ENCODE measurements at regions not wholly inside any gene's neighbourhood (a gene's known extent, or its start where the extent isn't known, plus 50 kb on each side); places are given as distances from the start of the nearest gene placed in this dataset.

DNA sequence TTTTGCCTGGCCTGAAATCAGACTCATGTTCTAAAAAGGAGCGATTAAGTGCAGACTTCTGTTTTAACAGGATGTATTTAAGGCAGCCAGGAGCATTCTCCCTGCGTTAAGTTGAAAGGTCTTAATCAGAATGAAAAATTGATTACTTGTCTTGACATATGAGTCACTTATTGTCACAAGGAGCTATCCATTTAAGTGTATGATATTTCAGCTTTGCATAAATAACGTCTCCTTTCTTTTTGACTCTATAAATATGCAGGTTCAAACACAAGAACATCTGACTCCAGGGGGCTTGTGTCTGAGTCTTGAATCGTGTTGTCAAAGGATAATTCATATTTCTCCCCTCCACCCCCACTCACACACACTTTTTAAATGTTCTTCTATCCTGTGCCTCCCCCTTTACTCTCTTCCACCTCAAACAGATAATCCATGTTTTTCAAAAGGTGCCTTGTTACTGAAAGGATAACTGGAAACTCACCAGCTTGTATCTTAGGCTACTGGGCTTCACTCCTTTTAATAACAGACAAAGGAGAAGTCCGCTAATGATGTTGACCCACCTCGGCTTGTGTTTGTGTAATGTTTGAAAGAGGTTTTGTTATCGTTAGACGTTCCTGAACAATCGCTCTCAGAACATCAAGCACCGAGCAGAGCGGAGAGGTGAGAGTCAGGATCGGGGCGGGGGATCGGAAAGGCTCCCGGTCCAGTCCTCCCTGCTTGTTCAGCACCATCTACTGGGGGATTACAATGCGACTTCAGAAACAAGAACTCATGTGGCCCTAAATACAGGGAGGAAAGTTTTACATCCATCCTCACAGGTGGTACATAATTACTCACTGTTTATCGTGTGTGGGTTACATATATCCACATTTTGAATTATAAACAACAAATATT lies 107.5 kb upstream of the RPL34 start:
- H3K36me3 ChIP-seq (replicated peaks in 1 of 2; ENCODE audit: control extremely low read depth in 1 of 2, control insufficient read depth in 1 of 2, extremely low read depth in 1 of 2, insufficient read depth in 2 of 2, low read length in 1 of 2) = no peaks in the 10 kb centered on the region
- H3K27ac ChIP-seq (ENCODE audit: low read length in 2 of 2) = no peak overlapping the region
- 62% methylated on average over 9 of the region's 17 CpGs for WGBS (ENCODE audit: insufficient coverage)
- no peak overlapping the region for H3K4me3 ChIP-seq (ENCODE audit: control extremely low read depth in 1 of 5, extremely low read depth in 1 of 5, insufficient read depth in 1 of 5, low read depth in 2 of 5, low read length in 4 of 5)
- no peaks in the 10 kb centered on the region for H4K20me1 ChIP-seq (ENCODE audit: control insufficient read depth, insufficient read depth, low read length, poor library complexity, severe bottlenecking)
- peaks cover 0 to 5% (median 0%) of the 10 kb centered on the region in 4 experiments for H3K27me3 ChIP-seq (replicated peaks in 1 of 4; ENCODE audit: control extremely low read depth in 1 of 4, control insufficient read depth in 3 of 4, insufficient read depth in 4 of 4, low read length in 3 of 4)
- POLR2A ChIA-PET = no interaction called here
- Mint-ChIP-seq H3K9me3 (ENCODE audit: insufficient read depth) (peaks cover 2% of the 10 kb centered on the region), H3K27me3 (peaks cover 22% of the 10 kb centered on the region), H3K27ac (no peak overlapping the region), H3K4me3 (no peak overlapping the region), H3K4me1 (no peaks in the 10 kb centered on the region)
- ATAC-seq (ENCODE audit: low read depth) (no peak), DNase-seq (no peak)
- no peaks in the 10 kb centered on the region for H3K4me1 ChIP-seq (ENCODE audit: control insufficient read depth in 2 of 2, insufficient read depth in 2 of 2, low read length in 2 of 2)
- CTCF ChIA-PET = no interaction called here
- intact Hi-C loops (cut with micrococcal nuclease) = no loop called here
- no peak overlapping the region for H3K4me2 ChIP-seq (replicated peaks; ENCODE audit: low read depth, low read length, poor library complexity, severe bottlenecking)
- H3K9ac ChIP-seq (ENCODE audit: low read length) = no peak overlapping the region
- no peaks in the 10 kb centered on the region for H3K9me3 ChIP-seq (ENCODE audit: control extremely low read depth in 1 of 3, control insufficient read depth in 2 of 3, insufficient read depth in 1 of 3, low read length in 2 of 3)
- H3K79me2 ChIP-seq (ENCODE audit: control insufficient read depth, insufficient read depth, low read length) = no peaks in the 10 kb centered on the region
- TF ChIP-seq, protein P1, sequence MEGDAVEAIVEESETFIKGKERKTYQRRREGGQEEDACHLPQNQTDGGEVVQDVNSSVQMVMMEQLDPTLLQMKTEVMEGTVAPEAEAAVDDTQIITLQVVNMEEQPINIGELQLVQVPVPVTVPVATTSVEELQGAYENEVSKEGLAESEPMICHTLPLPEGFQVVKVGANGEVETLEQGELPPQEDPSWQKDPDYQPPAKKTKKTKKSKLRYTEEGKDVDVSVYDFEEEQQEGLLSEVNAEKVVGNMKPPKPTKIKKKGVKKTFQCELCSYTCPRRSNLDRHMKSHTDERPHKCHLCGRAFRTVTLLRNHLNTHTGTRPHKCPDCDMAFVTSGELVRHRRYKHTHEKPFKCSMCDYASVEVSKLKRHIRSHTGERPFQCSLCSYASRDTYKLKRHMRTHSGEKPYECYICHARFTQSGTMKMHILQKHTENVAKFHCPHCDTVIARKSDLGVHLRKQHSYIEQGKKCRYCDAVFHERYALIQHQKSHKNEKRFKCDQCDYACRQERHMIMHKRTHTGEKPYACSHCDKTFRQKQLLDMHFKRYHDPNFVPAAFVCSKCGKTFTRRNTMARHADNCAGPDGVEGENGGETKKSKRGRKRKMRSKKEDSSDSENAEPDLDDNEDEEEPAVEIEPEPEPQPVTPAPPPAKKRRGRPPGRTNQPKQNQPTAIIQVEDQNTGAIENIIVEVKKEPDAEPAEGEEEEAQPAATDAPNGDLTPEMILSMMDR (IDR thresholded peaks at IDR 0.05) = no peak
- no peak for TF ChIP-seq EZH2 (IDR thresholded peaks at IDR 0.05; ENCODE audit: borderline replicate concordance, insufficient read depth, low read depth, low read length, poor library complexity, severe bottlenecking)
- peak overlapping the region; percentile 2 for H2AFZ ChIP-seq (ENCODE audit: insufficient read depth, low read depth, low read length, poor library complexity, severe bottlenecking)

DNA sequence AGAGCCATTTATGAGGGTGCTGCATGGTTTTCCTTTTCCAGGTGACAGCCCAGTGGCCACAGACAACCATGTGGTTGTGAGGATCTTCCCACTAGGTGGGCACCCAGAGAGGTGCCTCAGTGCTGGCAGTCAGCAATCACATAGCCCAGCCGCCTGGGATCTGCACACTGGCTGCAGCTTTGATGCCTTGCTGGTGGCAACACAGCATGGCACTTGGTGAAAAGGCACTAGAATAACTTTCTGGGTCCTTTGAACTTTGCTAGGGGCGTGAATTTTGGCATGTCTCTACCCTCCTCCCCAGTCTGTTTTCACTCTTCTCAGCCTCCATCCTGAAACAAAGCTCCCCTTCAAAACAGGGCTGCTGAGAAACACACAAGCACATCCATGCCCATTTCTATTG lies 108.8 kb upstream of the RPL34 start:
- Histone ChIP-seq H2AFZ (ENCODE audit: insufficient read depth, low read depth, low read length, poor library complexity, severe bottlenecking) (no peak overlapping the region), H3K79me2 (ENCODE audit: control insufficient read depth, insufficient read depth, low read length) (no peaks in the 10 kb centered on the region), H3K27ac (ENCODE audit: low read length in 2 of 2) (no peak overlapping the region), H3K4me3 (ENCODE audit: control extremely low read depth in 1 of 5, extremely low read depth in 1 of 5, insufficient read depth in 1 of 5, low read depth in 2 of 5, low read length in 4 of 5) (no peak overlapping the region), H3K27me3 (replicated peaks in 1 of 4; ENCODE audit: control extremely low read depth in 1 of 4, control insufficient read depth in 3 of 4, insufficient read depth in 4 of 4, low read length in 3 of 4) (peaks cover 0 to 5% (median 0%) of the 10 kb centered on the region in 4 experiments), H3K4me2 (replicated peaks; ENCODE audit: low read depth, low read length, poor library complexity, severe bottlenecking) (no peak overlapping the region), H4K20me1 (ENCODE audit: control insufficient read depth, insufficient read depth, low read length, poor library complexity, severe bottlenecking) (no peaks in the 10 kb centered on the region), H3K36me3 (replicated peaks in 1 of 2; ENCODE audit: control extremely low read depth in 1 of 2, control insufficient read depth in 1 of 2, extremely low read depth in 1 of 2, insufficient read depth in 2 of 2, low read length in 1 of 2) (no peaks in the 10 kb centered on the region), H3K4me1 (ENCODE audit: control insufficient read depth in 2 of 2, insufficient read depth in 2 of 2, low read length in 2 of 2) (no peaks in the 10 kb centered on the region), H3K9me3 (ENCODE audit: control extremely low read depth in 1 of 3, control insufficient read depth in 2 of 3, insufficient read depth in 1 of 3, low read length in 2 of 3) (no peaks in the 10 kb centered on the region), H3K9ac (ENCODE audit: low read length) (no peak overlapping the region)
- H3K4me1 Mint-ChIP-seq = no peaks in the 10 kb centered on the region
- intact Hi-C loops (cut with micrococcal nuclease) = no loop called here
- no peak overlapping the region for H3K27ac Mint-ChIP-seq
- peaks cover 22% of the 10 kb centered on the region for H3K27me3 Mint-ChIP-seq
- DNase-seq (no peak), ATAC-seq (ENCODE audit: low read depth) (no peak)
- no peak for TF ChIP-seq EZH2 (IDR thresholded peaks at IDR 0.05; ENCODE audit: borderline replicate concordance, insufficient read depth, low read depth, low read length, poor library complexity, severe bottlenecking)
- TF ChIP-seq, protein P1 (IDR thresholded peaks at IDR 0.05) = no peak
- no peak overlapping the region for H3K4me3 Mint-ChIP-seq
- ChIA-PET CTCF (no interaction called here), POLR2A (no interaction called here)
- H3K9me3 Mint-ChIP-seq (ENCODE audit: insufficient read depth) = peaks cover 2% of the 10 kb centered on the region
- 100% methylated on average over 2 of the region's 2 CpGs for WGBS (ENCODE audit: insufficient coverage)

All from B cell (primary cell).